GM23248 (cell line): ENCODE measurements at regions not wholly inside any gene's neighbourhood (a gene's known extent, or its start where the extent isn't known, plus 50 kb on each side); places are given as distances from the start of the nearest gene placed in this dataset.

Experiments used
- EZH2 ChIP-seq: fragments of 200-600 bp; sonication (generic); IDR thresholded peaks from 2 replicates; pipeline ENCODE4 v1.6.1; 2018; ENCODE audit warnings: antibody characterized with exemption, mild to moderate bottlenecking; ENCODE audit not compliant: insufficient read depth, poor library complexity, severe bottlenecking
- EZH2phosphoT487 ChIP-seq: fragments of 200-600 bp; sonication (generic); IDR thresholded peaks from 2 replicates; pipeline ENCODE4 v1.6.1; 2018; ENCODE audit warnings: antibody characterized with exemption, moderate library complexity, mild to moderate bottlenecking, low read depth; ENCODE audit not compliant: insufficient read depth

- TF ChIP-seq EZH2 (no peak), EZH2phosphoT487 (no peak)
These were observed 102.6 kb upstream of the LNX1 start for GRCh38 chr4:53693909-53694308.
